ENCODE measurements at regions not wholly inside any gene's neighbourhood (a gene's known extent, or its start where the extent isn't known, plus 50 kb on each side); places are given as distances from the start of the nearest gene placed in this dataset.

DNA sequence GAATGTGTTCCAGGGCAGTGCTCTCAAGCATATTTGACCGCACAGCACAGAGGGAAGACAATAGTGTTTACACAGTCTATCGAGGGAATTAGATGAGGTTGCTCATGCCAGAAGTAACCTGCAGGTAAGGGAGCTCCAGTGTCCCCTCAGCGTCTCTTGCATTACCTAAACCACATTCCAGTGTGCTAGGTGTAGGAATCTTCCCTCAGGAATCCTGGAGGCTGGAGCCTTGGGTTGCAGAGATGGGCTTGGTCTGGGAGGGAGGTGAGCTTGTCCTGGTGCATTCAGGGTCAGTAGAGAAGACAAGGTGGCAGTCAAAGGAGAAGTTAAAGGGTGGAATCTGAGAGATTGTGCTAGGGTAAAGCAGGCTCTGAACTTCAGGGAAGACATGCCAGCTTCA lies 56.3 kb downstream of the SOX14 start:
- no peak for TF ChIP-seq EP300 (IDR thresholded peaks at IDR 0.05; ENCODE audit: borderline replicate concordance)
- TF ChIP-seq, protein P1, sequence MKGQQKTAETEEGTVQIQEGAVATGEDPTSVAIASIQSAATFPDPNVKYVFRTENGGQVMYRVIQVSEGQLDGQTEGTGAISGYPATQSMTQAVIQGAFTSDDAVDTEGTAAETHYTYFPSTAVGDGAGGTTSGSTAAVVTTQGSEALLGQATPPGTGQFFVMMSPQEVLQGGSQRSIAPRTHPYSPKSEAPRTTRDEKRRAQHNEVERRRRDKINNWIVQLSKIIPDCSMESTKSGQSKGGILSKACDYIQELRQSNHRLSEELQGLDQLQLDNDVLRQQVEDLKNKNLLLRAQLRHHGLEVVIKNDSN (IDR thresholded peaks at IDR 0.05), result no peak

DNA sequence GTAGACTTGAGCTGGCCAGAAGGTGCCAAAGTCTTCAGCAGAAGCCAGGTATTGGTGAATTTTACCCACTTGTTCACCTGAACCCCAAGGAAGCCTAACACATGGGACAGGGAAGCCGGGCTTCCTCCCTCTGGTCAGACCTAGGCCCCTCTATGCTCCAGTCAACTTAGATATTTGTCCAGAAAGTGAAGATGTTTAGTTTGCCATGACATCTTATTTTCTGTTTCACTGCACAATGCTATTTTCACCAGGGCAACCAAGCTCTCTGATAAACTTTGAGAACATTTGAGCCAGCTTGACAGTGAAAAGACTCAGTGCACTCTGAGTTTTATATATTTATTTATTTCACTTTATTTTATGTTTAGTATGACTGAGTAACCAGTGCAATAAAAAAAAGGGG lies 71.0 kb downstream of the SOX14 start:
- no peak for TF ChIP-seq ZBTB7A (IDR thresholded peaks at IDR 0.05; ENCODE audit: low read depth)
- no peak for TF ChIP-seq TAF1 (IDR thresholded peaks at IDR 0.05; ENCODE audit: low read depth)
- TF ChIP-seq CEBPB (IDR thresholded peaks at IDR 0.05), result no peak
- no peak for TF ChIP-seq RAD21 (IDR thresholded peaks at IDR 0.05; ENCODE audit: low read depth)
- TF ChIP-seq TEAD4 (IDR thresholded peaks at IDR 0.05), result no peak
- TF ChIP-seq, protein P1 (IDR thresholded peaks at IDR 0.05), result no peak
- no peak for TF ChIP-seq FOXM1 (IDR thresholded peaks at IDR 0.05; ENCODE audit: borderline replicate concordance, low read depth)
- no peak for TF ChIP-seq TCF12 (IDR thresholded peaks at IDR 0.05; ENCODE audit: low read depth)
- TF ChIP-seq, protein P2, sequence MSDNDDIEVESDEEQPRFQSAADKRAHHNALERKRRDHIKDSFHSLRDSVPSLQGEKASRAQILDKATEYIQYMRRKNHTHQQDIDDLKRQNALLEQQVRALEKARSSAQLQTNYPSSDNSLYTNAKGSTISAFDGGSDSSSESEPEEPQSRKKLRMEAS (IDR thresholded peaks at IDR 0.05), result no peak
- TF ChIP-seq EP300 (IDR thresholded peaks at IDR 0.05; ENCODE audit: borderline replicate concordance), result no peak
- TF ChIP-seq CREB1 (IDR thresholded peaks at IDR 0.05; ENCODE audit: low read depth), result no peak
- TF ChIP-seq EGR1 (IDR thresholded peaks at IDR 0.05), result no peak
- TF ChIP-seq, protein P3, sequence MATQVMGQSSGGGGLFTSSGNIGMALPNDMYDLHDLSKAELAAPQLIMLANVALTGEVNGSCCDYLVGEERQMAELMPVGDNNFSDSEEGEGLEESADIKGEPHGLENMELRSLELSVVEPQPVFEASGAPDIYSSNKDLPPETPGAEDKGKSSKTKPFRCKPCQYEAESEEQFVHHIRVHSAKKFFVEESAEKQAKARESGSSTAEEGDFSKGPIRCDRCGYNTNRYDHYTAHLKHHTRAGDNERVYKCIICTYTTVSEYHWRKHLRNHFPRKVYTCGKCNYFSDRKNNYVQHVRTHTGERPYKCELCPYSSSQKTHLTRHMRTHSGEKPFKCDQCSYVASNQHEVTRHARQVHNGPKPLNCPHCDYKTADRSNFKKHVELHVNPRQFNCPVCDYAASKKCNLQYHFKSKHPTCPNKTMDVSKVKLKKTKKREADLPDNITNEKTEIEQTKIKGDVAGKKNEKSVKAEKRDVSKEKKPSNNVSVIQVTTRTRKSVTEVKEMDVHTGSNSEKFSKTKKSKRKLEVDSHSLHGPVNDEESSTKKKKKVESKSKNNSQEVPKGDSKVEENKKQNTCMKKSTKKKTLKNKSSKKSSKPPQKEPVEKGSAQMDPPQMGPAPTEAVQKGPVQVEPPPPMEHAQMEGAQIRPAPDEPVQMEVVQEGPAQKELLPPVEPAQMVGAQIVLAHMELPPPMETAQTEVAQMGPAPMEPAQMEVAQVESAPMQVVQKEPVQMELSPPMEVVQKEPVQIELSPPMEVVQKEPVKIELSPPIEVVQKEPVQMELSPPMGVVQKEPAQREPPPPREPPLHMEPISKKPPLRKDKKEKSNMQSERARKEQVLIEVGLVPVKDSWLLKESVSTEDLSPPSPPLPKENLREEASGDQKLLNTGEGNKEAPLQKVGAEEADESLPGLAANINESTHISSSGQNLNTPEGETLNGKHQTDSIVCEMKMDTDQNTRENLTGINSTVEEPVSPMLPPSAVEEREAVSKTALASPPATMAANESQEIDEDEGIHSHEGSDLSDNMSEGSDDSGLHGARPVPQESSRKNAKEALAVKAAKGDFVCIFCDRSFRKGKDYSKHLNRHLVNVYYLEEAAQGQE (IDR thresholded peaks at IDR 0.05; ENCODE audit: low read depth), result no peak
- no peak for TF ChIP-seq NFIC (IDR thresholded peaks at IDR 0.05)
- no peak for TF ChIP-seq YY1 (IDR thresholded peaks at IDR 0.05; ENCODE audit: low read depth)

DNA sequence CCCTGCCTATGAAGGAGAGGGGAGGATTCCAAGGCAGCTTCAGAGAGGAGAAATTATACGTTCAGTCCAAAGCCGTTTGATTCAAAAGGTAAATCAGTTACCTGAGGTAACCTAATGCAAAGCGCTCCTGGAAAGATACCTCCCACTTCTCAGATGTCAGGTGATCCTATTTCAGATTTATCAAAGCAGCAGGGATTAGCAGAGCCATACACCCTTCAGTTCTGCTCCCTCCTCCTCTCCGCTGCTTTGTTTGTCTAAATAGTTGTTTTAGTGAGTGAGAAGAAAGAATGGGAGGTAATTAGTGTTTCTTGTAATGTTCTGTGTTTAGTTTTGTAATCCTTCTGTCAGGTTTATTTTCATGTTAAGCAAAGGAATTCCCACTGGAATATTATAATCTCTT lies 81.1 kb downstream of the SOX14 start:
- TF ChIP-seq ZBTB7A (IDR thresholded peaks at IDR 0.05; ENCODE audit: low read depth), result no peak
- no peak for TF ChIP-seq FOXM1 (IDR thresholded peaks at IDR 0.05; ENCODE audit: borderline replicate concordance, low read depth)
- no peak for TF ChIP-seq CREB1 (IDR thresholded peaks at IDR 0.05; ENCODE audit: low read depth)
- no peak for TF ChIP-seq NFIC (IDR thresholded peaks at IDR 0.05)
- no peak for TF ChIP-seq RAD21 (IDR thresholded peaks at IDR 0.05; ENCODE audit: low read depth)

DNA sequence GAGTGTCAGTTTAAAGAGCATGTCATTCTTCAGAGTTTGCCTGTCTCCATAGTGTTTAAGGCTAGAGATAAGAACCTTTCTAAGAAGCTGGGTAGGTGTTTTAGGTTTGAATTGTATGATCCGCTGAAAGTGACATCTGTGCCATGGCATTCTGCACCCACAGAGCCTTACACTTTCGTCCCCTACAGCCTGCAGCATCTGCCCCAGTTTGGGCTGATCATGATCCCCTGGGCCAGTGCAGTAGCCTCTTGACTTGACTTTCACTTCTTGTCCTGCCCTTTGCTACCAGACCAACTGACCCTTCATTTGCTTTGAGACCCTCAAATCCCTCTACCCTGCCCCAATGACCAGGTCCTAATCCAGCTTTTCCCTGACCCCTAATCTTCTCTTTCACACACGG lies 81.6 kb downstream of the SOX14 start:
- TF ChIP-seq EP300 (IDR thresholded peaks at IDR 0.05; ENCODE audit: borderline replicate concordance) (no peak), CREB1 (IDR thresholded peaks at IDR 0.05; ENCODE audit: low read depth) (no peak), YY1 (IDR thresholded peaks at IDR 0.05; ENCODE audit: low read depth) (no peak), TEAD4 (IDR thresholded peaks at IDR 0.05) (no peak), EGR1 (IDR thresholded peaks at IDR 0.05) (no peak)
- TF ChIP-seq, protein P3 (IDR thresholded peaks at IDR 0.05; ENCODE audit: low read depth), result no peak

DNA sequence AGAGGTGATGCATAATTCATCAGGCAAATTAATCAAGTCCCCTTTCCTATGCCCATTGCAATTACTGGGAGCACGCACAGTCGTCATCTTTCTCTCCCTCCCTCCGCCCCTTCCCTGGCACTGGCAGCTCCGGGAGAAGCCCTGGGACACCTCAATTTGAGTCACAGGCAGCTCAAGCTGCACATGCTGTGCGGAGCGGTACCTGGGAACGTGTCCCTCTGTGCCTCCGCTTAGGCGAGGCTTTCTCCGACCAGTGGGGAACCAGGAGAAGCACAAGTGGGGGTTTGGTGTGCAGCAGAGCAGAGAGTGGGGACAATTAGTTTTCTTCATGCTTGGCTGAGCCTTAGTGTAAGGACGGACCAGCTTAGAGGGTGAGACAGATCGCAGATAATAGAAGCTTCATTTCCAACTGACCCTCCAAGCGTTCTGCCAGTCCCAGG lies 88.3 kb downstream of the SOX14 start:
- TF ChIP-seq, protein P2 (IDR thresholded peaks at IDR 0.05), result no peak
- no peak for TF ChIP-seq ZBTB7A (IDR thresholded peaks at IDR 0.05; ENCODE audit: low read depth)

DNA sequence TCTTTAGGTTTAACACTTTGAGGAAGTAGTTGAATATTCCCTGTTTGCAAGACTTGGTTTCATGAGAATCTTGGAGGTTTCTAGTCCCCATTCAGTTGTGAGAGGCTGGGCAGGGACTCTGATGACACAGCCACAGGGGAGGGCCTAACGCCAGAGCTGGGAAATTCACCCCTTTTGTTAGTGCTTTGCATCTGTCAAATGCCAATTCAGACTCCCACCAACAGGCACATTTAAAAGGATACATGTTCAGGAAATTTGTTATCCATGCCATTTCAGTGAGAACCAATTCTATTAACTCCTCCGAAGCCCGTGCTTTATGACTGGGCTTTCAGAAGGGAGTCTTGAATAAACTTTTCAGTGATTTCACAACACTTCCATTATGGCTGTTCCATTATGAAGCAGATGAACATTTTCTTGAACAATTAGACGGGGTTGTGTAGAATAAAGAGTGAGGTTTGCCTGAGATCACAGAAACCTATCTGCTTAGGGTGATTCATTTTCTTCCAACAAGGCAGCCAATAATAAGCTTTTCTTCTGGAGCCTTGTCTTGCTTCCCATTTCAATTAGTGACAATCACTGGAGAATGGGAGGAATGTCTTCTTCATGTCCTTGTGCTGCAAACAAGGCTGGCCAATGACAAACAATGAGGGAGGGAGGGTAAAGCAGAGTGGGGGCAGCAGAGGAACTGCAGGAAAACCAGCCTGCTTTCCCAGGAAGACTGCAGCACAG lies 90.6 kb downstream of the SOX14 start:
- TF ChIP-seq RAD21 (IDR thresholded peaks at IDR 0.05; ENCODE audit: low read depth) (no peak), TCF12 (IDR thresholded peaks at IDR 0.05; ENCODE audit: low read depth) (no peak), EGR1 (IDR thresholded peaks at IDR 0.05) (no peak), ZBTB7A (IDR thresholded peaks at IDR 0.05; ENCODE audit: low read depth) (no peak), CEBPB (IDR thresholded peaks at IDR 0.05) (no peak), EP300 (IDR thresholded peaks at IDR 0.05; ENCODE audit: borderline replicate concordance) (no peak), NFIC (IDR thresholded peaks at IDR 0.05) (no peak), TAF1 (IDR thresholded peaks at IDR 0.05; ENCODE audit: low read depth) (no peak)
- TF ChIP-seq, protein P2 (IDR thresholded peaks at IDR 0.05), result no peak
- TF ChIP-seq, protein P3 (IDR thresholded peaks at IDR 0.05; ENCODE audit: low read depth), result no peak

Measured in Ishikawa (cell line).